ENCODE measurements at regions not wholly inside any gene's neighbourhood (a gene's known extent, or its start where the extent isn't known, plus 50 kb on each side); places are given as distances from the start of the nearest gene placed in this dataset.

- TF ChIP-seq CTCF (IDR thresholded peaks at IDR 0.05): no peak
- Mint-ChIP-seq H3K4me1 (ENCODE audit: low read depth) (no peaks in the 10 kb centered on the region), H3K36me3 (ENCODE audit: low read depth) (no peaks in the 10 kb centered on the region), H3K27me3 (no peaks in the 10 kb centered on the region), H3K9me3 (peaks cover 7% of the 10 kb centered on the region), H3K4me3 (no peak overlapping the region), H3K27ac (no peak overlapping the region)
- POLR2A ChIA-PET: no interaction called here
- intact Hi-C loops (cut with micrococcal nuclease): no loop called here
- DNase-seq (no peak), ATAC-seq (no peak)
- CTCF ChIA-PET: no interaction called here
Measured at GRCh38 chr2:117065912-117066311, 748.6 kb upstream of the DDX18 start.

GRCh38 chr2:117067900-117068299, 746.6 kb upstream of the DDX18 start:
- Mint-ChIP-seq H3K9me3 (peaks cover 8% of the 10 kb centered on the region), H3K4me3 (no peak overlapping the region), H3K27ac (no peak overlapping the region), H3K36me3 (ENCODE audit: low read depth) (no peaks in the 10 kb centered on the region), H3K27me3 (no peaks in the 10 kb centered on the region), H3K4me1 (ENCODE audit: low read depth) (no peaks in the 10 kb centered on the region)
- DNase-seq (no peak), ATAC-seq (no peak)
- intact Hi-C loops (cut with micrococcal nuclease): no loop called here
- POLR2A ChIA-PET: no interaction called here
- CTCF ChIA-PET: no interaction called here
- no peak for TF ChIP-seq CTCF (IDR thresholded peaks at IDR 0.05)

- no peak for TF ChIP-seq CTCF (IDR thresholded peaks at IDR 0.05)
- Mint-ChIP-seq H3K36me3 (ENCODE audit: low read depth) (no peaks in the 10 kb centered on the region), H3K27me3 (no peaks in the 10 kb centered on the region), H3K4me1 (ENCODE audit: low read depth) (no peaks in the 10 kb centered on the region), H3K9me3 (peaks cover 8% of the 10 kb centered on the region), H3K27ac (no peak overlapping the region), H3K4me3 (no peak overlapping the region)
- intact Hi-C loops (cut with micrococcal nuclease): no loop called here
- ChIA-PET POLR2A (no interaction called here), CTCF (no interaction called here)
- no peak for DNase-seq
- no peak for ATAC-seq
Measured at GRCh38 chr2:117068371-117068770, 746.1 kb upstream of the DDX18 start.

GRCh38 chr2:117071556-117072102, 742.9 kb upstream of the DDX18 start:
- H3K4me1 Mint-ChIP-seq (ENCODE audit: low read depth): no peaks in the 10 kb centered on the region
- H3K27ac Mint-ChIP-seq: no peak overlapping the region
- ATAC-seq (no peak), DNase-seq (no peak)
- CTCF ChIA-PET: no interaction called here
- intact Hi-C loops (cut with micrococcal nuclease): no loop called here
- H3K36me3 Mint-ChIP-seq (ENCODE audit: low read depth): no peaks in the 10 kb centered on the region
- no peaks in the 10 kb centered on the region for H3K27me3 Mint-ChIP-seq
- H3K4me3 Mint-ChIP-seq: no peak overlapping the region
- peaks cover 6% of the 10 kb centered on the region for H3K9me3 Mint-ChIP-seq
- POLR2A ChIA-PET: no interaction called here
- no peak for TF ChIP-seq CTCF (IDR thresholded peaks at IDR 0.05)

- Mint-ChIP-seq H3K9me3 (peaks cover 9% of the 10 kb centered on the region), H3K36me3 (ENCODE audit: low read depth) (no peaks in the 10 kb centered on the region), H3K4me3 (no peak overlapping the region), H3K27ac (no peak overlapping the region), H3K4me1 (ENCODE audit: low read depth) (no peaks in the 10 kb centered on the region), H3K27me3 (no peaks in the 10 kb centered on the region)
- ChIA-PET CTCF (no interaction called here), POLR2A (no interaction called here)
- TF ChIP-seq CTCF (IDR thresholded peaks at IDR 0.05): no peak
- DNase-seq (no peak), ATAC-seq (no peak)
- intact Hi-C loops (cut with micrococcal nuclease): no loop called here
Measured at GRCh38 chr2:117074756-117075155, 739.7 kb upstream of the DDX18 start.
